IMR-90 (cell line): ENCODE measurements at regions not wholly inside any gene's neighbourhood (a gene's known extent, or its start where the extent isn't known, plus 50 kb on each side); places are given as distances from the start of the nearest gene placed in this dataset.

Experiments used
- ATAC-seq: fragments of 200-7000 bp; cut with Tn5 transposase; 2 replicates; pipeline ENCODE4 v1.9.1; 2020; ENCODE audit warnings: low read depth, mild to moderate bottlenecking, moderate library complexity
- BruUV-seq: library from RNA; stranded (reverse); fragments of 400-500 nt; replicated peaks from 2 replicates; lab custom pipeline; 2021; lab: Mats Ljungman, UMichigan
- CTCF ChIA-PET: fragments of 300-600 bp; formaldehyde crosslinking; extraction: SDS; loops from one replicate; lab custom pipeline; 2021; ENCODE audit warnings: antibody characterized with exemption; lab: Yijun Ruan, JAX
- POLR2A ChIA-PET: fragments of 300-600 bp; sonication (Branson Sonifier 250); formaldehyde crosslinking; loops from one replicate; lab custom pipeline; 2022; ENCODE audit warnings: antibody characterized with exemption; ENCODE audit not compliant: unreplicated experiment; lab: Charles Lee
- DNase-seq: peaks from one replicate; pipeline ENCODE4 v3.0.0; 2013
- H2AFZ ChIP-seq: replicated peaks from 2 replicates; pipeline ENCODE3; 2013; ENCODE audit warnings: low read length, mild to moderate bottlenecking; ENCODE audit not compliant: poor library complexity
- H2AK5ac ChIP-seq: 2 replicates; pipeline ENCODE4 v1.6.1; 2013; ENCODE audit warnings: low read depth, low read length, inconsistent platforms
- H2AK9ac ChIP-seq: replicated peaks from 2 replicates; pipeline ENCODE3; 2013; ENCODE audit warnings: mild to moderate bottlenecking, low read depth, low read length, moderate library complexity; ENCODE audit not compliant: poor library complexity
- H2BK120ac ChIP-seq: 2 replicates; pipeline ENCODE4 v1.6.1; 2013; ENCODE audit warnings: low read depth, low read length, inconsistent platforms
- H2BK15ac ChIP-seq: 3 replicates; pipeline ENCODE4 v1.6.1; 2013; ENCODE audit warnings: low read depth, low read length, inconsistent platforms
- H2BK20ac ChIP-seq: 2 replicates; pipeline ENCODE4 v1.6.1; 2013; ENCODE audit warnings: low read depth, mild to moderate bottlenecking, inconsistent platforms, low read length, moderate library complexity
- H2BK5ac ChIP-seq: 2 replicates; pipeline ENCODE4 v1.6.1; 2013; ENCODE audit warnings: mild to moderate bottlenecking, low read depth, low read length, inconsistent platforms; ENCODE audit not compliant: poor library complexity, severe bottlenecking
- H3K14ac ChIP-seq: replicated peaks from 2 replicates; pipeline ENCODE4 v1.6.1; 2013; ENCODE audit warnings: low read depth, low read length, inconsistent platforms
- H3K18ac ChIP-seq: 2 replicates; pipeline ENCODE4 v1.6.1; 2013; ENCODE audit warnings: low read depth, low read length, control low read depth
- H3K23ac ChIP-seq: 2 replicates; pipeline ENCODE4 v1.6.1; 2013; ENCODE audit warnings: low read depth, low read length, inconsistent platforms
- H3K27ac ChIP-seq: 2 replicates; pipeline ENCODE4 v1.5.1; 2013; ENCODE audit warnings: mild to moderate bottlenecking, control low read depth, low read length; ENCODE audit not compliant: insufficient read depth
- H3K27me3 ChIP-seq: 2 replicates; pipeline ENCODE4 v1.6.1; 2013; ENCODE audit warnings: low read length; ENCODE audit not compliant: control insufficient read depth, insufficient read depth
- H3K36me3 ChIP-seq: 2 replicates; pipeline ENCODE4 v1.6.1; 2013; ENCODE audit warnings: low read length, mixed read lengths; ENCODE audit not compliant: control insufficient read depth, insufficient read depth
- H3K4ac ChIP-seq: 2 replicates; pipeline ENCODE4 v1.6.1; 2013; ENCODE audit warnings: low read depth, low read length, inconsistent platforms
- H3K4me1 ChIP-seq: 2 replicates; pipeline ENCODE4 v1.6.1; 2013; ENCODE audit warnings: low read length, mixed read lengths; ENCODE audit not compliant: control insufficient read depth, insufficient read depth
- H3K4me2 ChIP-seq: 2 replicates; pipeline ENCODE4 v1.6.1; 2013; ENCODE audit warnings: low read depth, mild to moderate bottlenecking, control low read depth, low read length, moderate library complexity
- H3K4me3 ChIP-seq: 2 replicates; pipeline ENCODE4 v1.5.1; 2013; ENCODE audit warnings: low read depth, mild to moderate bottlenecking, control low read depth, low read length, moderate library complexity; ENCODE audit not compliant: insufficient read depth
- H3K56ac ChIP-seq: 2 replicates; pipeline ENCODE4 v1.6.1; 2013; ENCODE audit warnings: low read length, inconsistent platforms; ENCODE audit not compliant: insufficient read depth; ENCODE audit errors: extremely low read depth
- H3K79me1 ChIP-seq, 2 experiments: 2 replicates each; pipeline ENCODE4 v1.6.1; 2013; ENCODE audit warnings: low read length in 2 of 2, inconsistent platforms in 1 of 2, low read depth in 1 of 2
- H3K9ac ChIP-seq: 2 replicates; pipeline ENCODE4 v1.6.1; 2013; ENCODE audit warnings: low read depth, low read length, control low read depth
- H3K9me1 ChIP-seq: 2 replicates; pipeline ENCODE4 v1.6.1; 2013; ENCODE audit warnings: low read length, inconsistent platforms; ENCODE audit not compliant: insufficient read depth
- H3K9me3 ChIP-seq: 2 replicates; pipeline ENCODE4 v1.6.1; 2013; ENCODE audit warnings: low read length; ENCODE audit not compliant: control insufficient read depth, insufficient read depth
- H4K20me1 ChIP-seq: 2 replicates; pipeline ENCODE4 v1.6.1; 2013; ENCODE audit warnings: low read length, inconsistent platforms; ENCODE audit not compliant: insufficient read depth
- H4K5ac ChIP-seq: 2 replicates; pipeline ENCODE4 v1.6.1; 2013; ENCODE audit warnings: mild to moderate bottlenecking, low read depth, low read length, control low read depth
- H4K8ac ChIP-seq, 2 experiments: 2 replicates each; pipeline ENCODE4 v1.6.1; 2013; ENCODE audit warnings: low read depth in 2 of 2, low read length in 2 of 2, control low read depth in 1 of 2, inconsistent platforms in 1 of 2
- H4K91ac ChIP-seq: 2 replicates; pipeline ENCODE4 v1.6.1; 2013; ENCODE audit warnings: low read depth, low read length, inconsistent platforms; ENCODE audit not compliant: insufficient read depth
- BHLHE40 ChIP-seq: fragments of 150-350 bp; IDR thresholded peaks from 2 replicates; pipeline ENCODE4 v1.6.1; 2016; ENCODE audit warnings: mild to moderate bottlenecking, low read depth, low read length
- CEBPB ChIP-seq: IDR thresholded peaks from 2 replicates; pipeline ENCODE4 v1.6.1; 2012; ENCODE audit warnings: low read depth, low read length, improper control_type of control experiment
- CHD1 ChIP-seq: IDR thresholded peaks from 2 replicates; pipeline ENCODE4 v1.6.1; 2012; ENCODE audit warnings: low read depth, low read length, improper control_type of control experiment
- CTCF ChIP-seq: conservative IDR thresholded peaks from 2 replicates; pipeline ENCODE4 v1.5.1; 2012; ENCODE audit warnings: mild to moderate bottlenecking, low read depth, low read length, improper control_type of control experiment
- ELK1 ChIP-seq: fragments of 150-350 bp; IDR thresholded peaks from 2 replicates; pipeline ENCODE4 v1.6.1; 2016; ENCODE audit warnings: low read depth, mild to moderate bottlenecking, low read length, moderate library complexity, borderline replicate concordance
- FOS ChIP-seq: fragments of 150-350 bp; IDR thresholded peaks from 2 replicates; pipeline ENCODE4 v1.6.1; 2016; ENCODE audit warnings: low read depth, low read length
- MAFK ChIP-seq: IDR thresholded peaks from 2 replicates; pipeline ENCODE4 v1.6.1; 2012; ENCODE audit warnings: low read depth, low read length, improper control_type of control experiment
- MAZ ChIP-seq: IDR thresholded peaks from 2 replicates; pipeline ENCODE4 v1.6.1; 2012; ENCODE audit warnings: low read depth, mild to moderate bottlenecking, low read length, improper control_type of control experiment, moderate library complexity, borderline replicate concordance
- POLR2A ChIP-seq: IDR thresholded peaks from 2 replicates; pipeline ENCODE4 v1.6.1; 2012; ENCODE audit warnings: mild to moderate bottlenecking, low read depth, low read length
- RAD21 ChIP-seq: IDR thresholded peaks from 2 replicates; pipeline ENCODE4 v1.6.1; 2012; ENCODE audit warnings: low read length, improper control_type of control experiment
- SMC3 ChIP-seq: fragments of 150-350 bp; IDR thresholded peaks from 2 replicates; pipeline ENCODE4 v1.6.1; 2016; ENCODE audit warnings: low read depth, mild to moderate bottlenecking, antibody characterized with exemption, low read length, moderate library complexity
- WGBS, 2 experiments: methylation state at CpG; one replicate each; pipeline versions ENCODE4 v1.1.5 to v1.1.7; 2013; ENCODE audit warnings: missing lambda C conversion rate in 2 of 2; ENCODE audit not compliant: insufficient read length in 1 of 2; ENCODE audit errors: extremely low coverage in 2 of 2; 5-methylcytosine and 5-hydroxymethylcytosine counted together
- dilution Hi-C: fragments of 300-500 bp; cut with HindIII; formaldehyde crosslinking; loops from one replicate; pipeline ENCODE4 v1.14.3; 2018; ENCODE audit warnings: low sequenced_read_pairs; ENCODE audit not compliant: unreplicated experiment
- in situ Hi-C: fragments of 300-500 bp; cut with MboI; formaldehyde crosslinking; loops from 3 replicates; pipeline ENCODE4 v1.14.3; 2019; ENCODE audit warnings: low sequenced_read_pairs, inconsistent platforms, mixed read lengths
- intact Hi-C: fragments of 100-400 bp; cut with micrococcal nuclease; formaldehyde crosslinking; loops from 2 replicates; pipeline ENCODE4 v1.10.0; 2022

DNA sequence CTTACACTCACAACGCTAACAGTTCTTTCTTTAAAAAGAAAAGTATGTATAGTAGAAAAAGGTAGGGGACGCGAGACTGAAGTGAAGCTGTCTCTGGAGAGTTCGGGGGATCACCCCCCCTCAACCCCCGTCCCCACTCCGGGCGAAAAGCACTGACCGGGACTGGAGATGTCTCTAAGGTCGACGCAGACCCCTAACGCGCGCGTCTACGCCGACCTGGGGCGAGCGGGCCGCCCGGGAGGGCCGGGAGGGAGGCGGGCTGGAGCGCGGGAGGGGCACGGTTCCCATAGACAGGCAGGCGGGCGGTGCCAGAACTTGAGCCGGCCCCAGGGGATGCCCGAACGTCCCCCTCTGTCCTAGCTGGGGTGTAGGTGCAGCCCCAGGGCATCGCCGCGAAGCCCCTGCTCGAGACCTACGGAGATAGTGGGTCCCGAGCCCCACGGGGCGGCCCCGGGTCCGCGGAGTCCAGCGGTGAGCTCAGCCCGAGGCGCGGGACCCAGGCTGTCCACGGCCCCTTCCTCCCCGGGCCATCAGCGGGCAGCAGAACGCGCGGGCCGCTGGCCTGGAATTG is 82.2 kb downstream of the CHRNA1 start (continued):
- TF ChIP-seq CHD1, result no peak

DNA sequence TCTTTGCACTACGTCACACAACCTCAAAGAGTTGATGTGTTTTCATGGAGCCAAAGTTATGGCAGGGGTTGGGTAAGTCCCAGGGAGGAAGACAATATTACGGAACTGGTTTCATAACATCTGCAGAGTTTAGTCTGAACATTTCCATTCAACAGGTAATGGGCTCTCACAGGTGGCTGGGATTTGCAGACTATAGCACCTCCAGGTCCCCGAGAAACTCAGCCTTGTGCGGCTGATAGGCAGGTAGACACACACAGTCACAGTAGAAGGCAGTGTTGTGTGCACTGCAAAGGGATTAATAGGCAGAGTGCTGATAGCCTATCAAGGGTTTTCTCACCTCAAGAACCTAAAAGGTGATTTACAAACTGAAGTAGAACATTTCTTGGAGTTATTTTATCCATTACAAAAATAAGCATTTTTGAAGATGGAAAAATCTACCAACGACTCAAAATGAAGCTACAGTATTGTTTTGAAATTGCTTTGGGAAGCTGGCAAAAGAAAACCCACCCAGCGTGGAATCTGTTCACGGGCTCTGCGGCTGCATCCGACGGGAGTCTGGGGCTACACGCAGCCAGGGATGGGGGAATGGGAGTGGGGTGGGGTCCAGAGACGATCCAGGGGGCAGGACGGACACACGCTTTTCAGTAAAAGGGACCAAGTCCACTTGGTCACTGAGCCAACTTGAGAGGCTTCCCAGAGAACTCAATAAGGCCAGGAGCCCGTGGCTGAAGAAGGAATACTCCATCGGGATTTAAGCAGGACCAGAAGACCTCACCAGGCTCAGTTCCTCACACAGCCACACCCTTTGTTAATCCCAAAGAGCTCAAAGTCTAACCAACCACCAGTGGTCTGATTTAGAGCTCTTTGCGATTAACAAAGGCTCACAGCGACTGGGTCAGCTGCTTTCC is 82.9 kb downstream of the CHRNA1 start:
- H3K27ac ChIP-seq, result peak overlapping the region; percentile 64
- H3K4ac ChIP-seq, result peak overlapping the region; percentile 48
- ATAC-seq (peak; percentile 30), DNase-seq (peak; percentile 25)
- H4K20me1 ChIP-seq, result peaks cover 5% of the 10 kb centered on the region; the same call in 1 of the 2 replicates
- peak overlapping the region; percentile 22 to 72; a peak in 3 of 4 replicates for H4K8ac ChIP-seq
- H3K27me3 ChIP-seq, result no peaks in the 10 kb centered on the region
- H3K23ac ChIP-seq, result peak overlapping the region; percentile 79
- H2AK5ac ChIP-seq, result 0 out of 2 replicates have a peak overlapping the region, but pooled peaks have one; percentile 17
- peaks cover 3% of the 10 kb centered on the region; the same call in 1 of the 2 replicates for H3K9me1 ChIP-seq
- peak overlapping the region; percentile 59; the same call in 1 of the 2 replicates for H3K56ac ChIP-seq
- BruUV-seq, result no TSS peak
- peak overlapping the region; percentile 81 for H3K9ac ChIP-seq
- H4K5ac ChIP-seq, result peak overlapping the region; percentile 52
- H3K36me3 ChIP-seq, result no peaks in the 10 kb centered on the region; the same call in none of the 2 replicates
- no peak overlapping the region for H2BK15ac ChIP-seq
- dilution Hi-C loops (no loop called here), intact Hi-C loops (loop anchor here (1.0 to 2.0 kb wide), 2 partner anchors 75 to 219 kb away; no protein-coding TSS in a partner anchor), in situ Hi-C loops (no loop called here)
- CTCF ChIA-PET, result interaction anchor here (0.7 to 1.0 kb wide), 3 partner anchors 9 to 103 kb away, joined by 3 to 4 read pairs (median 3); no protein-coding TSS in a partner anchor
- WGBS, 2 experiments, result no CpG with 5 or more reads among the region's 18 CpGs
- H2BK20ac ChIP-seq, result no peak overlapping the region
- 0 out of 2 replicates have a peak overlapping the region, but pooled peaks have one; percentile 4 for H3K18ac ChIP-seq
- peaks cover 37 to 38% of the 10 kb centered on the region in 2 experiments for H3K79me1 ChIP-seq
- no peaks in the 10 kb centered on the region for H3K9me3 ChIP-seq
- H2AFZ ChIP-seq, result peak overlapping the region; percentile 94
- H2AK9ac ChIP-seq, result peak overlapping the region; percentile 6
- peaks cover 2% of the 10 kb centered on the region; the same call in 1 of the 2 replicates for H3K4me1 ChIP-seq
- POLR2A ChIA-PET, result no interaction called here
- peak overlapping the region; percentile 20; the same call in 1 of the 2 replicates for H2BK120ac ChIP-seq
- peak overlapping the region; percentile 72 for H3K14ac ChIP-seq
- 0 out of 2 replicates have a peak overlapping the region, but pooled peaks have one; percentile 65 for H4K91ac ChIP-seq
- peak overlapping the region; percentile 93 for H3K4me3 ChIP-seq
- no peak overlapping the region for H2BK5ac ChIP-seq
- peak overlapping the region; percentile 93 for H3K4me2 ChIP-seq
- TF ChIP-seq CTCF (no peak), MAFK (no peak), RAD21 (no peak), BHLHE40 (no peak), POLR2A (no peak), MAZ (no peak), FOS (no peak), CHD1 (no peak), SMC3 (no peak), ELK1 (no peak), CEBPB (no peak)
